ENCODE measurements at regions not wholly inside any gene's neighbourhood (a gene's known extent, or its start where the extent isn't known, plus 50 kb on each side); places are given as distances from the start of the nearest gene placed in this dataset.

DNA sequence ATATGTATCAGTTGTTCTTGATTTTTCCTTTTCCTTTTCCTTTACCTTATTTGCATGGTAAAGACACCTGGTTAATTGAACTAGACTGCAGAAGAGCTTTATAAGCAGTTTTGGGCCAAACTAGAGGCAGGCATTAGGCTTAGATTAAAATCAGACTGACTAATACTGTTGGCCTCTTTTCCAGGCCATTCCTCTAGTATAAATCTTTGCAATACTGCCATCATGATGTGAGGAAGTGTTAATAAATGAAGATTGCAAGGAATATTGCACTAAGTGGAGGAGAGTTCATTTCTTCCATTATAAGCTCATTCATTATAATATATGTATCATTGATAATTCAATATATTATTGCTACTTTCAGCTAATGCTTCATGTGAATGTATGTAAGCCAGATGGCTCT is 163.8 kb downstream of the MMUT start:
- no peaks in the 10 kb centered on the region for H3K79me2 ChIP-seq (ENCODE audit: insufficient read depth, low read length)
- ChIA-PET CTCF (ENCODE audit: low intra/inter-chr PET ratio, low total read pairs) (no interaction called here), POLR2A (no interaction called here)
- H4K20me1 ChIP-seq (ENCODE audit: insufficient read depth, low read length): no peaks in the 10 kb centered on the region
- FAIRE-seq: no peak
- no peak for ATAC-seq
- no peak overlapping the region for H3K9ac ChIP-seq (ENCODE audit: insufficient read depth, low read depth, low read length)
- no peak overlapping the region for H3K27ac ChIP-seq (ENCODE audit: extremely low read length, insufficient read depth, low read length)
- H3K4me3 ChIP-seq (replicated peaks in 1 of 3; ENCODE audit: insufficient read depth in 1 of 3, low read depth in 2 of 3, low read length in 3 of 3): no peak overlapping the region
- intact Hi-C loops (cut with micrococcal nuclease; ENCODE audit: unreplicated experiment) (no loop called here), in situ Hi-C loops (cut with HindIII; ENCODE audit: extremely low pct_ligation_motif_present, low pct_unique_long_range_greater_than_20kb) (no loop called here)
- no peaks in the 10 kb centered on the region for H3K36me3 ChIP-seq (replicated peaks in 1 of 2; ENCODE audit: control insufficient read depth in 1 of 2, insufficient read depth in 2 of 2, low read length in 2 of 2)
- no peak overlapping the region for H2AFZ ChIP-seq (ENCODE audit: low read length)
- DNase-seq (ENCODE audit: low spot score): no peak
- no peaks in the 10 kb centered on the region for H3K4me1 ChIP-seq (ENCODE audit: insufficient read depth, low read length)
- no TSS peak for BruUV-seq (replicated peaks)
- no peaks in the 10 kb centered on the region for H3K27me3 ChIP-seq (ENCODE audit: control insufficient read depth in 1 of 2, insufficient read depth in 2 of 2, low read length in 2 of 2)
- H3K9me3 ChIP-seq (ENCODE audit: low read length): no peaks in the 10 kb centered on the region
- H3K4me2 ChIP-seq (ENCODE audit: low read depth, low read length): no peak overlapping the region
- TF ChIP-seq ZNF451 (CRISPR knock-in tag; IDR thresholded peaks at IDR 0.05) (no peak), FOXA3 (CRISPR knock-in tag; IDR thresholded peaks at IDR 0.05) (no peak), SOX6 (IDR thresholded peaks at IDR 0.05) (no peak), SOX6 (CRISPR knock-in tag; IDR thresholded peaks at IDR 0.05) (no peak), TBP (CRISPR knock-in tag; IDR thresholded peaks at IDR 0.05) (no peak), SAP130 (CRISPR knock-in tag; IDR thresholded peaks at IDR 0.05; ENCODE audit: low read depth) (no peak), ZNF589 (CRISPR knock-in tag; conservative IDR thresholded peaks at IDR 0.05) (no peak), ZNF577 (CRISPR knock-in tag; IDR thresholded peaks at IDR 0.05; ENCODE audit: borderline replicate concordance, low read depth) (no peak), ZNF205 (CRISPR knock-in tag; IDR thresholded peaks at IDR 0.05) (no peak), ZNF12 (CRISPR knock-in tag; IDR thresholded peaks at IDR 0.05) (no peak), ZBTB49 (CRISPR knock-in tag; IDR thresholded peaks at IDR 0.05; ENCODE audit: borderline replicate concordance) (no peak), ZNF138 (CRISPR knock-in tag; IDR thresholded peaks at IDR 0.05; ENCODE audit: low read depth) (no peak), ZMAT3 (CRISPR knock-in tag; conservative IDR thresholded peaks at IDR 0.05) (no peak), DNMT1 (CRISPR knock-in tag; IDR thresholded peaks at IDR 0.05) (no peak), HBP1 (CRISPR knock-in tag; IDR thresholded peaks at IDR 0.05; ENCODE audit: low read depth) (no peak), HIVEP1 (CRISPR knock-in tag; IDR thresholded peaks at IDR 0.05) (no peak)
- TF ChIP-seq, protein P1, sequence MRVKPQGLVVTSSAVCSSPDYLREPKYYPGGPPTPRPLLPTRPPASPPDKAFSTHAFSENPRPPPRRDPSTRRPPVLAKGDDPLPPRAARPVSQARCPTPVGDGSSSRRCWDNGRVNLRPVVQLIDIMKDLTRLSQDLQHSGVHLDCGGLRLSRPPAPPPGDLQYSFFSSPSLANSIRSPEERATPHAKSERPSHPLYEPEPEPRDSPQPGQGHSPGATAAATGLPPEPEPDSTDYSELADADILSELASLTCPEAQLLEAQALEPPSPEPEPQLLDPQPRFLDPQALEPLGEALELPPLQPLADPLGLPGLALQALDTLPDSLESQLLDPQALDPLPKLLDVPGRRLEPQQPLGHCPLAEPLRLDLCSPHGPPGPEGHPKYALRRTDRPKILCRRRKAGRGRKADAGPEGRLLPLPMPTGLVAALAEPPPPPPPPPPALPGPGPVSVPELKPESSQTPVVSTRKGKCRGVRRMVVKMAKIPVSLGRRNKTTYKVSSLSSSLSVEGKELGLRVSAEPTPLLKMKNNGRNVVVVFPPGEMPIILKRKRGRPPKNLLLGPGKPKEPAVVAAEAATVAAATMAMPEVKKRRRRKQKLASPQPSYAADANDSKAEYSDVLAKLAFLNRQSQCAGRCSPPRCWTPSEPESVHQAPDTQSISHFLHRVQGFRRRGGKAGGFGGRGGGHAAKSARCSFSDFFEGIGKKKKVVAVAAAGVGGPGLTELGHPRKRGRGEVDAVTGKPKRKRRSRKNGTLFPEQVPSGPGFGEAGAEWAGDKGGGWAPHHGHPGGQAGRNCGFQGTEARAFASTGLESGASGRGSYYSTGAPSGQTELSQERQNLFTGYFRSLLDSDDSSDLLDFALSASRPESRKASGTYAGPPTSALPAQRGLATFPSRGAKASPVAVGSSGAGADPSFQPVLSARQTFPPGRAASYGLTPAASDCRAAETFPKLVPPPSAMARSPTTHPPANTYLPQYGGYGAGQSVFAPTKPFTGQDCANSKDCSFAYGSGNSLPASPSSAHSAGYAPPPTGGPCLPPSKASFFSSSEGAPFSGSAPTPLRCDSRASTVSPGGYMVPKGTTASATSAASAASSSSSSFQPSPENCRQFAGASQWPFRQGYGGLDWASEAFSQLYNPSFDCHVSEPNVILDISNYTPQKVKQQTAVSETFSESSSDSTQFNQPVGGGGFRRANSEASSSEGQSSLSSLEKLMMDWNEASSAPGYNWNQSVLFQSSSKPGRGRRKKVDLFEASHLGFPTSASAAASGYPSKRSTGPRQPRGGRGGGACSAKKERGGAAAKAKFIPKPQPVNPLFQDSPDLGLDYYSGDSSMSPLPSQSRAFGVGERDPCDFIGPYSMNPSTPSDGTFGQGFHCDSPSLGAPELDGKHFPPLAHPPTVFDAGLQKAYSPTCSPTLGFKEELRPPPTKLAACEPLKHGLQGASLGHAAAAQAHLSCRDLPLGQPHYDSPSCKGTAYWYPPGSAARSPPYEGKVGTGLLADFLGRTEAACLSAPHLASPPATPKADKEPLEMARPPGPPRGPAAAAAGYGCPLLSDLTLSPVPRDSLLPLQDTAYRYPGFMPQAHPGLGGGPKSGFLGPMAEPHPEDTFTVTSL (CRISPR knock-in tag; IDR thresholded peaks at IDR 0.05; ENCODE audit: borderline replicate concordance): no peak
- TF ChIP-seq, protein P2, sequence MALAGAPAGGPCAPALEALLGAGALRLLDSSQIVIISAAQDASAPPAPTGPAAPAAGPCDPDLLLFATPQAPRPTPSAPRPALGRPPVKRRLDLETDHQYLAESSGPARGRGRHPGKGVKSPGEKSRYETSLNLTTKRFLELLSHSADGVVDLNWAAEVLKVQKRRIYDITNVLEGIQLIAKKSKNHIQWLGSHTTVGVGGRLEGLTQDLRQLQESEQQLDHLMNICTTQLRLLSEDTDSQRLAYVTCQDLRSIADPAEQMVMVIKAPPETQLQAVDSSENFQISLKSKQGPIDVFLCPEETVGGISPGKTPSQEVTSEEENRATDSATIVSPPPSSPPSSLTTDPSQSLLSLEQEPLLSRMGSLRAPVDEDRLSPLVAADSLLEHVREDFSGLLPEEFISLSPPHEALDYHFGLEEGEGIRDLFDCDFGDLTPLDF (CRISPR knock-in tag; IDR thresholded peaks at IDR 0.05): no peak
